ENCODE measurements at regions not wholly inside any gene's neighbourhood (a gene's known extent, or its start where the extent isn't known, plus 50 kb on each side); places are given as distances from the start of the nearest gene placed in this dataset.

GRCh38 chr12:111260732-111261131 is 108.2 kb downstream of the PHETA1 start:
- TF ChIP-seq, protein P1, sequence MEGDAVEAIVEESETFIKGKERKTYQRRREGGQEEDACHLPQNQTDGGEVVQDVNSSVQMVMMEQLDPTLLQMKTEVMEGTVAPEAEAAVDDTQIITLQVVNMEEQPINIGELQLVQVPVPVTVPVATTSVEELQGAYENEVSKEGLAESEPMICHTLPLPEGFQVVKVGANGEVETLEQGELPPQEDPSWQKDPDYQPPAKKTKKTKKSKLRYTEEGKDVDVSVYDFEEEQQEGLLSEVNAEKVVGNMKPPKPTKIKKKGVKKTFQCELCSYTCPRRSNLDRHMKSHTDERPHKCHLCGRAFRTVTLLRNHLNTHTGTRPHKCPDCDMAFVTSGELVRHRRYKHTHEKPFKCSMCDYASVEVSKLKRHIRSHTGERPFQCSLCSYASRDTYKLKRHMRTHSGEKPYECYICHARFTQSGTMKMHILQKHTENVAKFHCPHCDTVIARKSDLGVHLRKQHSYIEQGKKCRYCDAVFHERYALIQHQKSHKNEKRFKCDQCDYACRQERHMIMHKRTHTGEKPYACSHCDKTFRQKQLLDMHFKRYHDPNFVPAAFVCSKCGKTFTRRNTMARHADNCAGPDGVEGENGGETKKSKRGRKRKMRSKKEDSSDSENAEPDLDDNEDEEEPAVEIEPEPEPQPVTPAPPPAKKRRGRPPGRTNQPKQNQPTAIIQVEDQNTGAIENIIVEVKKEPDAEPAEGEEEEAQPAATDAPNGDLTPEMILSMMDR (IDR thresholded peaks at IDR 0.05): no peak
- TF ChIP-seq JUN (CRISPR knock-in tag; IDR thresholded peaks at IDR 0.05) (no peak), FOXK1 (CRISPR knock-in tag; IDR thresholded peaks at IDR 0.05) (no peak), NFYB (CRISPR knock-in tag; conservative IDR thresholded peaks at IDR 0.05; ENCODE audit: low read depth) (no peak), ZNF423 (CRISPR knock-in tag; IDR thresholded peaks at IDR 0.05) (no peak), ZNF281 (CRISPR knock-in tag; IDR thresholded peaks at IDR 0.05) (no peak), ZNF263 (CRISPR knock-in tag; IDR thresholded peaks at IDR 0.05; ENCODE audit: low read depth) (no peak), CREM (CRISPR knock-in tag; IDR thresholded peaks at IDR 0.05) (no peak)
